Endodermal cell (in vitro differentiated cells): ENCODE measurements at regions not wholly inside any gene's neighbourhood (a gene's known extent, or its start where the extent isn't known, plus 50 kb on each side); places are given as distances from the start of the nearest gene placed in this dataset.

ENCODE experiments used
- DNase-seq: peaks from one replicate; pipeline ENCODE4 v3.0.0-alpha.2; 2017
- H3K27ac ChIP-seq: 2 replicates; pipeline ENCODE4 v1.5.1; 2013; ENCODE audit warnings: mild to moderate bottlenecking, low read depth, low read length, moderate library complexity
- H3K27me3 ChIP-seq: 2 replicates; pipeline ENCODE4 v1.6.1; 2013; ENCODE audit warnings: mild to moderate bottlenecking, low read length, moderate library complexity; ENCODE audit not compliant: insufficient read depth, control insufficient read depth, poor library complexity, severe bottlenecking
- H3K36me3 ChIP-seq: 2 replicates; pipeline ENCODE4 v1.7.0; 2013; ENCODE audit warnings: mild to moderate bottlenecking, low read length, moderate library complexity; ENCODE audit not compliant: control insufficient read depth, insufficient read depth
- H3K4me1 ChIP-seq: one replicate; pipeline ENCODE4 v1.7.0; 2013; ENCODE audit warnings: low read length; ENCODE audit not compliant: control insufficient read depth, insufficient read depth
- H3K4me3 ChIP-seq: 2 replicates; pipeline ENCODE4 v1.5.1; 2013; ENCODE audit warnings: mild to moderate bottlenecking, low read length, moderate library complexity
- H3K9ac ChIP-seq: 2 replicates; pipeline ENCODE4 v1.6.1; 2013; ENCODE audit warnings: mild to moderate bottlenecking, low read length, moderate library complexity; ENCODE audit not compliant: poor library complexity, severe bottlenecking; ENCODE audit errors: extremely low read depth
- H3K9me3 ChIP-seq: 2 replicates; pipeline ENCODE4 v1.6.1; 2013; ENCODE audit warnings: mild to moderate bottlenecking, low read length, moderate library complexity; ENCODE audit not compliant: control insufficient read depth
- H3K27ac Mint-ChIP-seq: 2 replicates; pipeline ENCODE4 v1.8.0; 2020; ENCODE audit warnings: mixed read lengths
- H3K27me3 Mint-ChIP-seq: 2 replicates; pipeline ENCODE4 v1.8.0; 2021; ENCODE audit warnings: mild to moderate bottlenecking, mixed read lengths; ENCODE audit not compliant: insufficient read depth
- H3K36me3 Mint-ChIP-seq: 2 replicates; pipeline ENCODE4 v1.8.0; 2020; ENCODE audit warnings: low read depth, mixed read lengths
- H3K4me1 Mint-ChIP-seq: 2 replicates; pipeline ENCODE4 v1.8.0; 2020; ENCODE audit warnings: mixed read lengths
- H3K4me3 Mint-ChIP-seq: 2 replicates; pipeline ENCODE4 v1.8.0; 2020; ENCODE audit warnings: mild to moderate bottlenecking, moderate library complexity, mixed read lengths
- H3K9me3 Mint-ChIP-seq: 2 replicates; pipeline ENCODE4 v1.8.0; 2020; ENCODE audit warnings: mild to moderate bottlenecking, mixed read lengths
- WGBS, 2 experiments: methylation state at CpG; one replicate each; pipeline versions ENCODE4 v1.1.5 to v1.1.7; 2013; ENCODE audit warnings: missing lambda C conversion rate in 2 of 2, mixed read lengths in 1 of 2; ENCODE audit not compliant: insufficient coverage in 1 of 2, insufficient read length in 1 of 2; 5-methylcytosine and 5-hydroxymethylcytosine counted together
- TF ChIP-seq, protein P1 (sequence below): fragments of 200-600 bp; sonication (generic); conservative IDR thresholded peaks from 2 replicates; pipeline ENCODE4 v1.5.0; 2021; ENCODE audit warnings: antibody characterized with exemption, mild to moderate bottlenecking

DNA sequence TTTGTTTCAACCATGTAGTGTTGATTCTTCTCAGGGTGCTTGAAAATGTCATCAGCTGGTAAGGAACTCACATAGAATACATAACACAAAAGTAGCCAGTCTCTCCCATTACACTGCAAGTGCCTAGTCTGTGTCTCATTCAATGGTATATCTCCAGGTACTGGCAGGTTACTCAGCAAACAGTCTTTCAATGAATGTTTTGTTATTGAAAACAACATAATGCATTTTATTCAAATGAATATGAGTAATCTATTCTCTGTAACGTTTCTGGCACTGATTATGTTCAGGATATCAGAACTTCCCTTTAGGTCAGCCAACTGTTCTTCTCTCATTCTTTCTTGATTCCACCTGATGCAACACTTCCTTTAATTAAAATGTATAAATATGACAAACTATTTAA, 68.0 kb upstream of the SLITRK1 start:
- TF ChIP-seq, protein P1, sequence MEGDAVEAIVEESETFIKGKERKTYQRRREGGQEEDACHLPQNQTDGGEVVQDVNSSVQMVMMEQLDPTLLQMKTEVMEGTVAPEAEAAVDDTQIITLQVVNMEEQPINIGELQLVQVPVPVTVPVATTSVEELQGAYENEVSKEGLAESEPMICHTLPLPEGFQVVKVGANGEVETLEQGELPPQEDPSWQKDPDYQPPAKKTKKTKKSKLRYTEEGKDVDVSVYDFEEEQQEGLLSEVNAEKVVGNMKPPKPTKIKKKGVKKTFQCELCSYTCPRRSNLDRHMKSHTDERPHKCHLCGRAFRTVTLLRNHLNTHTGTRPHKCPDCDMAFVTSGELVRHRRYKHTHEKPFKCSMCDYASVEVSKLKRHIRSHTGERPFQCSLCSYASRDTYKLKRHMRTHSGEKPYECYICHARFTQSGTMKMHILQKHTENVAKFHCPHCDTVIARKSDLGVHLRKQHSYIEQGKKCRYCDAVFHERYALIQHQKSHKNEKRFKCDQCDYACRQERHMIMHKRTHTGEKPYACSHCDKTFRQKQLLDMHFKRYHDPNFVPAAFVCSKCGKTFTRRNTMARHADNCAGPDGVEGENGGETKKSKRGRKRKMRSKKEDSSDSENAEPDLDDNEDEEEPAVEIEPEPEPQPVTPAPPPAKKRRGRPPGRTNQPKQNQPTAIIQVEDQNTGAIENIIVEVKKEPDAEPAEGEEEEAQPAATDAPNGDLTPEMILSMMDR: no peak
- Histone ChIP-seq H3K9me3 (no peaks in the 10 kb centered on the region), H3K36me3 (no peaks in the 10 kb centered on the region), H3K27ac (no peak overlapping the region), H3K4me1 (no peaks in the 10 kb centered on the region), H3K9ac (no peak overlapping the region), H3K27me3 (no peaks in the 10 kb centered on the region), H3K4me3 (no peak overlapping the region)
- WGBS, 2 experiments: 50% methylated on average over 1 of the region's 1 CpG; no CpG with 5 or more reads in 1 of the 2 experiments
- Mint-ChIP-seq H3K27me3 (no peaks in the 10 kb centered on the region), H3K4me3 (no peak overlapping the region), H3K27ac (no peak overlapping the region), H3K9me3 (no peaks in the 10 kb centered on the region), H3K36me3 (no peaks in the 10 kb centered on the region), H3K4me1 (no peaks in the 10 kb centered on the region)
- DNase-seq: no peak

DNA sequence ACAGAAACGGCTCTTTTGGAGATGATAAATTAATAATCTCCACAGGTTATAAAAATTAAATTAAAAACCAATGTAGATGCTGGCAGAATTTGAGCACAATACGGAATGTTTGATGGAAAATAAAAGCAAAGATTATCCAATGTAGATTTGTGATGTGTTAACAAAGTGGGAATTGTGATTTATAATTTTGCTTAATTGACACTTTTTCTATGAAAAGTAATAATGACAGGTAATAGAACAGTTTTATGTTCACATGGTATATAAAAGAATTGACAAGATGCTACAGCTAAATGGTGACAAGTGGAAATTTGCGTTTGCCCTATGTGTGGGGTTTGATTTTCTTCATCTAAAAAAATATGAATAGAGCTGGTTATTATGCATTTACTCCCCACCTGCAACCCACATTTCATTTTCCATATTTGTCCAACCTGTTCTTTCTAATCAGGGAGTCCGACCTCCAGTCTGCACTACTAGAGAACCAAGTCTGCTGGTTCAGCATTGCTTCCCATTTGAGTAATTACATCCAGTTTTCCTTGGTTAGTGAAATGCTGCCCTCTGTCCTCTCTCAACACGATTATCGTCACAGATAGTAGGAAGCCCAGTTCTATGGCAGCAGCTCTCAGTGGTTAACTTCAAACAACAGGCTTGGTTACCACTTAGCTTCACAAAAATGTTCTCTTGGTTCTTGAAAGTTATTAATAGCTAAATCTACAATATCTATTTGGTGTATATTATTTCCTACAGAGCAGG, 61.4 kb upstream of the SLITRK1 start:
- no peaks in the 10 kb centered on the region for H3K4me1 ChIP-seq
- Mint-ChIP-seq H3K27ac (no peak overlapping the region), H3K27me3 (no peaks in the 10 kb centered on the region), H3K4me3 (no peak overlapping the region), H3K36me3 (no peaks in the 10 kb centered on the region), H3K4me1 (no peaks in the 10 kb centered on the region), H3K9me3 (no peaks in the 10 kb centered on the region)
- no peaks in the 10 kb centered on the region for H3K27me3 ChIP-seq
- H3K27ac ChIP-seq: no peak overlapping the region
- TF ChIP-seq, protein P1: peak; percentile 28
- H3K9me3 ChIP-seq: peaks cover 6% of the 10 kb centered on the region
- WGBS, 2 experiments: 74 to 84% methylated on average over 3 to 5 of the region's 6 CpGs
- no peaks in the 10 kb centered on the region for H3K36me3 ChIP-seq
- DNase-seq: no peak
- H3K4me3 ChIP-seq: no peak overlapping the region
- no peak overlapping the region for H3K9ac ChIP-seq

DNA sequence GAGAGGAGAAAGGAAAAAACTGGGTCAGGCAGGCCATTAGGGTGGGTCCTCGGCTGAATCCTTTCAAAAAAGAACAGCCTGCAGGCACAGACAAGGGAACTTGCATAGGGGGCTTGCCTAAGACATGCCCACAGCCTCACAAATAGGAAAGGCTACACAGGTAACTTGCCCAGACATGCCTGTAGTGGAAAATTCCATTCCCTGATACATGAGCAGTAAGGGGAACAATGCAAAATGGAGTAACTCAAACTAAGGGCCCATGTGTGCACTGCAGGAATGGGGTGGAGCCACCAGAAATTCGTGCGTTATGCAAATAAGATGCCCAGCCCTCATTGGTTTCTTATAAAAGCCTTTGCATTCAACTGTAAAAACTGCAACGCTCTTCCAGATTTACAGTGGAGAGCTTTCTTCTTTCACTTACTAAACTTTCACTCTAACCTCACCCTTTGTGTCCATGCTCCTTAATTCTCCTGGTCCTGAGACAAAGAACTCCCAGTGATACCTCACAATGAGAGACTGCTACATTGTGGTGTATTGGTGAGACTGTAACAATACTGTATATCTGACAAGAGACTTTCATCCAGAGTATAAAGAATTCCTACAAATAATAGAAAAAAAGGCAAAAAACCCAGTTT, 59.5 kb upstream of the SLITRK1 start:
- WGBS, 2 experiments: 79 to 92% methylated on average over 3 to 4 of the region's 4 CpGs
- Histone ChIP-seq H3K27ac (no peak overlapping the region), H3K9me3 (peaks cover 6% of the 10 kb centered on the region), H3K4me3 (no peak overlapping the region), H3K4me1 (no peaks in the 10 kb centered on the region), H3K9ac (no peak overlapping the region), H3K27me3 (no peaks in the 10 kb centered on the region), H3K36me3 (no peaks in the 10 kb centered on the region)
- no peaks in the 10 kb centered on the region for H3K36me3 Mint-ChIP-seq
- H3K27me3 Mint-ChIP-seq: no peaks in the 10 kb centered on the region
- peak; percentile 61 for DNase-seq
- no peak overlapping the region for H3K4me3 Mint-ChIP-seq
- no peaks in the 10 kb centered on the region for H3K4me1 Mint-ChIP-seq
- H3K27ac Mint-ChIP-seq: peak overlapping the region; percentile 40
- TF ChIP-seq, protein P1: no peak
- no peaks in the 10 kb centered on the region for H3K9me3 Mint-ChIP-seq
